Activated naive CD8-positive, alpha-beta T cell (primary cell): ENCODE measurements at regions not wholly inside any gene's neighbourhood (a gene's known extent, or its start where the extent isn't known, plus 50 kb on each side); places are given as distances from the start of the nearest gene placed in this dataset.

Source experiments
- H3K27ac Mint-ChIP-seq: one replicate; pipeline ENCODE4 v1.8.0; 2021; ENCODE audit warnings: mixed read lengths
- H3K27me3 Mint-ChIP-seq: one replicate; pipeline ENCODE4 v1.8.0; 2021; ENCODE audit warnings: mixed read lengths
- H3K36me3 Mint-ChIP-seq: one replicate; pipeline ENCODE4 v1.8.0; 2021; ENCODE audit warnings: mixed read lengths
- H3K4me1 Mint-ChIP-seq: one replicate; pipeline ENCODE4 v1.8.0; 2021; ENCODE audit warnings: low read depth, mixed read lengths
- H3K4me3 Mint-ChIP-seq: one replicate; pipeline ENCODE4 v1.8.0; 2021; ENCODE audit warnings: mild to moderate bottlenecking, mixed read lengths
- H3K9me3 Mint-ChIP-seq: one replicate; pipeline ENCODE4 v1.8.0; 2021; ENCODE audit warnings: low read depth, mixed read lengths

DNA sequence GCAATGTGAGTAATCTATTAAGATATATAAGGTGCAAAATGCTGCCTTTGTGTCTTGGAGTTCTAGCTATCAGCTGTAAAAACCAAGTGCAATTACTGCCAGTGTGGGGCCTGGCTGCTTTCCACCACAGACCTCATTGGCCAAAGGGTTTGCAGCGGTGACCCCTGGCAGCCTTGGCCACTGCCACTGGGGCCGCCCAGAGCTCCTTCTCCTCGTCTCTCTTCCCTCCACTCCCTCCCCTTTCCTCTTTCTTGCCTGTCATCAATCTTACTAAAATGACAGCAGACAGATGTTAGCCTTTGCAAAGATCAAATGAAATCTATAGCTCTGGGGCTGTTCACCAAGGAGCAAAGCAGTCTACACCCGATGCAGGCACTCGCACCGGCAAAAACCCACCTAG, 986.3 kb downstream of the BCL11A start:
- Mint-ChIP-seq H3K4me1 (no peaks in the 10 kb centered on the region), H3K9me3 (no peaks in the 10 kb centered on the region), H3K36me3 (no peaks in the 10 kb centered on the region), H3K27ac (no peak overlapping the region), H3K27me3 (no peaks in the 10 kb centered on the region), H3K4me3 (no peak overlapping the region)

DNA sequence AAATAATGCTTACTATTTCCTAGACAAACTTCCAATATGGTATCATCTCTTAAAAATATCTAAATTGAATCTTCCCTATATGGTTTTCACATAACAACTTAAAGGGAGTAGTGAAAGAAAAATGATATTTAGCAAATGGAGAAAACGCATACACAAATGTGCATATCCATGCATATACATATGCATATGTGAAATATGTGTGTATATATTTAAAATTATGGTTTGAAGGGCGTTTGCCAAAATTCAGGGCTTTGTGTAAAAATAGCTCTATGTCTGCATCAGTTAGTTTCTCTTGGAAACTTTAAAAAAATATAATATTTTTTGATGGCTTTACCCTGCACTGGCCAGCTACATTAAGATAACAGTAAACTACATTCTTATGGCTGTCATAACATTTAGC, 986.7 kb downstream of the BCL11A start:
- no peaks in the 10 kb centered on the region for H3K4me1 Mint-ChIP-seq

DNA sequence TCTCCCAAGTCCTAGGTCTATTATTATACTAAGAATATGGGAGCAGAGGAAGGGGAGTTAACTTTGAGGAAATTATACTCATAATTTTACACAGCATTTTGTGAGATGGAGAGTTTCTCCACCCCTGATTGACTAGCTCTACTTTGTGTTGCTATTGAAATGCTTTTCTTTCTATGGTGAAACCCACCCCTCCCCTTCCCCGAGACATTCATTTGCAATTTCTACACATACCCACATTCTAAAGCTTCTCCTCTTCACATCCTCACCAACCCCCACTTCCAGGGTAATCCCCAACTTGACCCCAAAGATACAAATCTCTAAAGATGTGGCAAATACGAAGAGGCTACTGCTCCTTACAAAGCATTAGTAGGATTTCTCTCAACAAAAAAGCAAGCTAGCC, 992.2 kb downstream of the BCL11A start:
- H3K27ac Mint-ChIP-seq: no peak overlapping the region
- H3K4me3 Mint-ChIP-seq: no peak overlapping the region
- no peaks in the 10 kb centered on the region for H3K4me1 Mint-ChIP-seq
- no peaks in the 10 kb centered on the region for H3K36me3 Mint-ChIP-seq
- no peaks in the 10 kb centered on the region for H3K27me3 Mint-ChIP-seq
- no peaks in the 10 kb centered on the region for H3K9me3 Mint-ChIP-seq

More for the DNA sequence above, 986.7 kb downstream of the BCL11A start:
- Mint-ChIP-seq H3K27ac (no peak overlapping the region), H3K36me3 (no peaks in the 10 kb centered on the region), H3K27me3 (no peaks in the 10 kb centered on the region), H3K9me3 (no peaks in the 10 kb centered on the region), H3K4me3 (no peak overlapping the region)

DNA sequence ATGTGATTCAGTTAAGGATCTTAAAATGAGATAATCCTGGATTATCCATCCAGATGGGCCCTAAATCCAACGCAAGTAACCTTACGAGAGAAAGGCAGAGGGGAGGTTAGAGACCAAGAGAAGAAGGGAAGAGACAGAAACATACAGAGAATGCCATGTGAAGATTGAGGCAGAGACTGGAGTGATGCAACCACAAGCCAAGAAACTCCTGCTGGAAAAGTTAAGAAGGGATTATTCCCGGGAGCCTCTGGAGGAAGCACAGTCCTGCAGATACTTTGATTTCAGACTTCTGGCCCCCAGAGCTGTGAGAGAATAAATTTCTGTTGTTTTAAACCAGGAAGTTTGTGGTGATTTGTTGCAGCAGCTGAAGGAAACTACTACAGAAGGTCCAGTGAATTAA, 992.7 kb downstream of the BCL11A start:
- no peaks in the 10 kb centered on the region for H3K27me3 Mint-ChIP-seq
- no peak overlapping the region for H3K27ac Mint-ChIP-seq
- H3K9me3 Mint-ChIP-seq: no peaks in the 10 kb centered on the region
- no peaks in the 10 kb centered on the region for H3K36me3 Mint-ChIP-seq
- no peaks in the 10 kb centered on the region for H3K4me1 Mint-ChIP-seq
- no peak overlapping the region for H3K4me3 Mint-ChIP-seq

DNA sequence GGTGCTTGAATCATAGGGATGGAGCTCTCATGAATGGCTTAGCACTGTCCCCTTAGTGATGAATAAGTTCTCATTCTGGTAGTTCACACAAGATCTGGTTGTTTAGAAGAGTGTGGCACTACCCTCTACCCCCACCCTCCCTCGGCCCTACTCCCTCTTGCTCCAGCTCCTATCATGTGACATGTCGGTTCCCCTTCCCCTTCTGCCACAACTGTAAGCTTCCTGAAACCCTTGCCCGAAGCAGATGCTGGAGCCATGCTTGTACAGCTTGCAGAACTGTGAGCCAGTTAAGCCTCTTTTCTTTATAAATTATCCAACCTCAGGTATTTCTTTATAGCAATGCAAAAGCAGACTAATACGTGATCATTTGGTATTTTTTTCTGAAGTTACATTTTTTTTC, 1012.6 kb downstream of the BCL11A start:
- Mint-ChIP-seq H3K36me3 (no peaks in the 10 kb centered on the region), H3K27ac (no peak overlapping the region), H3K4me3 (no peak overlapping the region), H3K4me1 (no peaks in the 10 kb centered on the region), H3K9me3 (no peaks in the 10 kb centered on the region), H3K27me3 (no peaks in the 10 kb centered on the region)

DNA sequence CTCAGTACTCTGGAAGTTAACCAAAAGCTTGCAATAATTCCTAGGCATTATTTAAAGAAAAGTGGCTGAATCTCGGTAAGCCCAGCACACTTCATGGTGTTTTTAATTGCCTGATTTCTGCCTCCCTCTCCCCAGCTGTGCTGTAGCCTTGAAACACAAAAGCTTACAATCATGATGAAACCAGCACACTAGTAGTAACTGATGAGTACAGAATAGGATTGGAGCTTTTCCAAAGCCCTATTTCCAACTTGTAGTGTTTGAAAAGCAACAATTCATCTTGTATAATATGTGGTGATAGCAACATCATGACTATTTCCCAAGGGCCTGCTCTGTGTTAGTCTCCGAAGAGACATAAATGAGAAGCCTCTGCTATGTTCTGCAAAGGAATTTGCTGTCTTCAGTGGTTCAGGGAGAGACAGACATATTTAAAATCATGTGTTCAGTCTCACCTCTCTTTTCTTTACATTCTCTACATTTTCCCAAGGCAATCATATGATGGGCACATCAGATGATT, 1015.0 kb downstream of the BCL11A start:
- Mint-ChIP-seq H3K4me3 (no peak overlapping the region), H3K36me3 (no peaks in the 10 kb centered on the region), H3K4me1 (no peaks in the 10 kb centered on the region), H3K27me3 (no peaks in the 10 kb centered on the region), H3K9me3 (no peaks in the 10 kb centered on the region), H3K27ac (no peak overlapping the region)

DNA sequence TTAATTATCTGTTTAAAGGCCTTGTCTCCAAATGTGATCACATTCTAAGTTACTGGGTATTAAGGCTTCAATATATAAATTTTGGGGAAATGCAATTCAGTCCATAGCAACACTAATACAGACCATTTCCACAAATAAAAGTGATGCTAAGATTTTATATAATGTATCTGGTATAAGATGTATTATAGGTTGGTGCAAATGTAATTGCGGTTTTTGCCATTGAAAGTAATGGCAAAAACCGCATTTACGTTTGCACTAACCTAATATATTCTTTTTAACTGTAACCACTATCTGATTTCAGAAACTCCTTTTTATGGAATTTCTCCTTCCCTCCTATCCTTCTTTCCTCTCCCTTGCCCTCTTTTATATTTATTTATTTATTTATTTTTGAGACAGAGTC, 1020.6 kb downstream of the BCL11A start:
- H3K27me3 Mint-ChIP-seq: no peaks in the 10 kb centered on the region
- no peaks in the 10 kb centered on the region for H3K36me3 Mint-ChIP-seq
- H3K9me3 Mint-ChIP-seq: peaks cover 9% of the 10 kb centered on the region
- no peaks in the 10 kb centered on the region for H3K4me1 Mint-ChIP-seq
- H3K4me3 Mint-ChIP-seq: no peak overlapping the region
- no peak overlapping the region for H3K27ac Mint-ChIP-seq

DNA sequence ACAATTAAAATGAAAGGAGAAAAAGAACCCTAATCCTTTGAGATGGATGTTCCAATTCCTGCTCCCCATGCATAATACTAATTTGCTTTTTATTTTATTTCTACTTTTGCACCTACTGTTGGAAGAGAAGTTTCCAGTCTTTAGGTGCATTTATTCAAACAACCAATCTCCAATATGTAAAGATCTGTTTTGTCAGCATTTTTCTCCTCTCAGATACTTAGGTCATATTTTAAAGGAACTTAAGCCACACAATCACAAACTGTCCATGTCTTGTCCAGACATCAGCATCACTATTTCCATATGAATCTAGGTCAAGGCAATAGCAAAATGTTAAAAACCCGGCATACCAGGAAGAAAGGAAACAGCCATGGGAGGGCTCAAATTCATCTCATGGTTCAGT, 1023.2 kb downstream of the BCL11A start:
- Mint-ChIP-seq H3K4me1 (no peaks in the 10 kb centered on the region), H3K36me3 (no peaks in the 10 kb centered on the region), H3K9me3 (peaks cover 19% of the 10 kb centered on the region), H3K27me3 (no peaks in the 10 kb centered on the region), H3K27ac (no peak overlapping the region), H3K4me3 (no peak overlapping the region)

DNA sequence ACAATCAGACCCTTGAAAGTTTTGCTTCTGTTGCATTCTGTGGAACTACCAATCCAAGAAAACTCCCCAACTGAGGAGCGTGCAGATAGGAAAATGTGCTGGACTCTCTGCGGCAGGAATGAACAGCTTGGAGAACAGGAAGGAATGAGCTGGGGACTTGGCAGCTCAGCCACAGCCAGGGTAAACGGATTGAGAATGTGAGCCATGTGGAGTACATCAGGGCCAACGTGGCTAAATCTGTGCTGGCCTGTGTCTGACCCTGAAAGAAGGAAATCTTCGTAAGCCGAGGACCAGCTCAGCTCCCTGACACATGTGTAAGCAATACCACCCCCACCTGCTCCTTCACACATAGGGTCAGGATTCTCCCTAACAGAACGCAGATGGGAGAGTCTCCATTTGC, 1023.7 kb downstream of the BCL11A start:
- no peaks in the 10 kb centered on the region for H3K4me1 Mint-ChIP-seq
- no peak overlapping the region for H3K27ac Mint-ChIP-seq
- H3K9me3 Mint-ChIP-seq: peaks cover 19% of the 10 kb centered on the region
- no peaks in the 10 kb centered on the region for H3K27me3 Mint-ChIP-seq
- H3K4me3 Mint-ChIP-seq: no peak overlapping the region
- H3K36me3 Mint-ChIP-seq: no peaks in the 10 kb centered on the region

DNA sequence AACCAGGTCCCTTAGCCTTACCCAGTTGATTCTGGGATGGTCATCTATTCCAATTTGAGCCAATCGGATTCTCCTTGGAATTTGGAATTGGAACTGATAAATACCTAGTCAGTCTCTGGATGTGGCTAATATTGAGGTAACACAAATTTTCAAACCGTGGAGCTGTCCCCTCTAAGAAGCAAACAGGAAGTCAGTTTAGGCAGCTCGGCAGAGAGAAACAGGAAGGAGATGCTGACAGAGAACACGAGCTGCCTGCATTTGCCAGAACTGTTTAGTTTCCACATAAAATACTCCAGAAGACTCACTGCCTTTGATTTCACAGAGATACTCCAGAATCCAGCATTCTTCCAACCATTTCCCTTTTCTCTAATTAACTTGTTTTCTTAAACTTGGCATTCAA, 1024.9 kb downstream of the BCL11A start:
- H3K4me3 Mint-ChIP-seq: no peak overlapping the region

DNA sequence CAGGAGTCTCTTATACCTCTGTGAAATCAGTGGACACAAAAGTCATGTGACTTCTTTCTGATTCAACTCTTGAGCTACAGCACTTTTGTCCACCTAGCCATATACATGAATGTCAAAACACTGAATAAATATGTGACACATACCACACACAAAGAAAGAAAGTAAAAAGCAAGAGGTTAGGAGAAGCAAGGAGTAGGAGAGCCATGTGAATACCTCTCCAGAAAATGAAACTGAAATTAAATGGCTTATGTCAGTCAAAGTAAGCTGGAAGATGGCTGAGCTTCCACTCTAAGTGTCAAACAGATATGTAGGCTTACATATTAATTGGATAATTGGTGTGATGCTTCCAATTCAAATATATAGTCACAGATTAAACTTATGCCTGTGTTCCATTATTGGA, 1050.5 kb downstream of the BCL11A start:
- Mint-ChIP-seq H3K36me3 (no peaks in the 10 kb centered on the region), H3K9me3 (no peaks in the 10 kb centered on the region), H3K27me3 (no peaks in the 10 kb centered on the region), H3K27ac (no peak overlapping the region), H3K4me3 (no peak overlapping the region), H3K4me1 (no peaks in the 10 kb centered on the region)

More for the DNA sequence above, 1024.9 kb downstream of the BCL11A start:
- Mint-ChIP-seq H3K9me3 (peaks cover 19% of the 10 kb centered on the region), H3K27ac (no peak overlapping the region), H3K27me3 (no peaks in the 10 kb centered on the region), H3K36me3 (no peaks in the 10 kb centered on the region), H3K4me1 (no peaks in the 10 kb centered on the region)

DNA sequence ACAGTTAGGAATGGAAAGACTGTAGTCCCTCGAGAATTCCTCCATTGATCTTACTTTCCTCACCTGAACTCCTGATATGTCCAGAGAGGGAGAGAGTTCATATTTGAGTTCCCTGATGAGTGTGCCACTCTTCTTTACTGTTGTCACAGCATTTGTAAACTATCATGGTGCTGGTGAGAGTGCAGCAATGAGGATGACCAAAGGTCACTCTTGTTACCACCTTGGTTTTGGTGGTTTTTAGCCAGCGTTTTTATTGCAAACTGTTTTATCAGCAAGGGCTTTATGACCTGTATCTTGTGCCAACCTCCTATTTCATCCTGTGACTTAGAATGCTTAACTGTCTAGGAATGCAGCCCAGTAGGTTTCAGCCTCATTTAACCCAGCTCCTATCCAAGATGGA, 1062.5 kb downstream of the BCL11A start:
- no peaks in the 10 kb centered on the region for H3K27me3 Mint-ChIP-seq
- H3K4me1 Mint-ChIP-seq: no peaks in the 10 kb centered on the region
- H3K4me3 Mint-ChIP-seq: no peak overlapping the region
- peaks cover 19% of the 10 kb centered on the region for H3K9me3 Mint-ChIP-seq
- peaks cover 4% of the 10 kb centered on the region for H3K36me3 Mint-ChIP-seq
- H3K27ac Mint-ChIP-seq: no peak overlapping the region

DNA sequence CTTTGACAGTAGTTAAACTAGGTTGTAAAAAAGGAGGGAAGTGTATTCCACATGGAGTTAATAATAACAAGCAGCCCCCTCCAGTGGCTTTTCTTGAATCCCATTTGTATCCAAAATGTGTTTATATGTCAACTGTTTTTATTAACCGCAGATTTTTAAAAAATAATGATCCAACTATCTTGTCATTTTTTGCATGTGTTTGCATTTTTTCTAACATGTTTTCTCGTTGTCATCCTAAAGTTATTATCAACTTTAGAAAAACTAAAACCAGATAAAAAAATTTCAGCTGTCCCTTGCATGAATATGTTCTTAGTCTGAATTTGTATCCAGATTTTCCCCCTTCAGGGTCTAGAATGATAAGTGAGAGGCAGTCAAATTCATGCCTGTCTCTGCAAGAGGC, 1063.3 kb downstream of the BCL11A start:
- no peak overlapping the region for H3K27ac Mint-ChIP-seq

DNA sequence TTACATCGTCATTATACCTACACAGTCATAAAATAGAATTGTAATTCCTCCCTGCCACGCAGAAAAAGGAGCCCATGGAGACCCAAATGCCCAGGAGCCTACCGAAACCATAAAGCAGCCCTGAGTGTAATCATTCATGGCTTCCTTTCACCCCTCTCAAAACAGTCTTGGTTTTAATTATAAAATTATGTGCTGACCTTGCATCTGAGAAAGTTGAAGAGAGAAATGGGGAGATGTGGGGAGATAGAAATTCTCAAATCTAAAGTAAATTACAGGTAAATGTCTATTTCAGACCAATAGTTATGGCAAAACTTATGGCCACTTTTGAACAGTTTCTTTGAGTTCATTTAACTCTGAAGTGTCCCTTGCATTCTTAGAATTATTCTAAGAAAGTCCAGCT, 1068.8 kb downstream of the BCL11A start:
- Mint-ChIP-seq H3K36me3 (no peaks in the 10 kb centered on the region), H3K4me1 (no peaks in the 10 kb centered on the region), H3K27ac (no peak overlapping the region), H3K27me3 (no peaks in the 10 kb centered on the region), H3K4me3 (no peak overlapping the region), H3K9me3 (peaks cover 3% of the 10 kb centered on the region)

More for the DNA sequence above, 1063.3 kb downstream of the BCL11A start:
- H3K27me3 Mint-ChIP-seq: no peaks in the 10 kb centered on the region
- H3K36me3 Mint-ChIP-seq: no peaks in the 10 kb centered on the region
- H3K9me3 Mint-ChIP-seq: peaks cover 11% of the 10 kb centered on the region
- no peaks in the 10 kb centered on the region for H3K4me1 Mint-ChIP-seq
- H3K4me3 Mint-ChIP-seq: no peak overlapping the region

DNA sequence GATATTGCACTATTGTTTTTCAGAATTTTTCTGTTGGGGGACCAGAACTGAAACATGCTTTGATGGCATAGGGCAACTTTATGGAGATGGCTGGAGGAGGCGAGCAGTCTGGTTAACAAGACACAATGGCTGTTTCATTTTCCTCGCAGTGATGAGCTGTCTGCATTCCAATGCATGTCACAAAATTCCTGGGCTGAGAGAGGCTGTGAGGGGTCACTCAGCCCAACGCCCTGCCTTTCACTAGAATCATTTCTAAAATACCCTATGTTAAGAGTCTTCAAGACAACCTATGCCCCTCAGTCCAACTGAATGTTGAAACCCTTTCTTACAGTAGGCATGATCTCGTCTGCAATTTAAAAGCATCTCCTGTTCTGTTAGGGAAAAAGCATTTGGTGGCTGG, 1090.0 kb downstream of the BCL11A start:
- no peaks in the 10 kb centered on the region for H3K36me3 Mint-ChIP-seq
- H3K4me3 Mint-ChIP-seq: no peak overlapping the region
- H3K9me3 Mint-ChIP-seq: no peaks in the 10 kb centered on the region
- H3K4me1 Mint-ChIP-seq: no peaks in the 10 kb centered on the region
- no peak overlapping the region for H3K27ac Mint-ChIP-seq
- H3K27me3 Mint-ChIP-seq: no peaks in the 10 kb centered on the region

DNA sequence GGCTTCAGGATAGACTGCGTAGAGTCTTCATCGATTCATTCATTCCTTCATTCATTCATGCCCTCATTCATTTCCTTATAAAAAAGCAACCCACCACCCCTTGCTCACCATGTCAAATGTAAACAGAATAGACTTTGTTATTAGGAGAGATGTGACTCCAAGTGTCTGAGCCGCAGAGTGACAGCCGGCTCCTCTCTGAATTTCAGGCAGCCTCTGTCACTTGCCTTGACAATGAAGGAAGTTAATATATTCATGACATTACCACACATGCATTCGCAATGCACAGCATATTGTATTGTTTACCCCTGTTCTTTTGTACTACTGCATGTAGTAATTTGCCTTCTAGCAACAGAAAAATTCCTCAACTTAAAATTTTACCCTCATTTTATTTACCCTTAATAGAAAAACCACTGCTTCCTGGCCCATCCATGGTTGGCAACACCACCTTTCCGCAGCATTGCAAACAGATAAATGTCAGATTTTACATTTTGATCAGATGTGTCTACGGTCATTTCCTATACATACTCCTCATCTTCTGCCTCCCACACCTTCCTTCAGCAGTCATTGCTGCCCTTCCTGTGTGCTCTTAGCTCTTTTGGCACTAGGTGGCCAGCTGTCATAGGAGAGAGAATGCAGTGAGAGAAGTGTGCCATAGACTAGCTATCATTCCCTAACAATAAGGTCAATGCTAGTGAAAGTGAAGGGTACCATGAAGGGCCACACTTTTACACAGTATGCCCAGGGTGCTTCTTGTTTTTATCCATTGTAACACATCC, 1090.8 kb downstream of the BCL11A start:
- Mint-ChIP-seq H3K9me3 (no peaks in the 10 kb centered on the region), H3K4me3 (no peak overlapping the region), H3K27me3 (no peaks in the 10 kb centered on the region), H3K36me3 (no peaks in the 10 kb centered on the region), H3K27ac (no peak overlapping the region), H3K4me1 (no peaks in the 10 kb centered on the region)
